NCI-H510A (cell line): ENCODE measurements at regions not wholly inside any gene's neighbourhood (a gene's known extent, or its start where the extent isn't known, plus 50 kb on each side); places are given as distances from the start of the nearest gene placed in this dataset.
"Not testable (repeated sequence)": the region's sequence is repeated elsewhere in the genome, so short reads cannot be mapped to it uniquely, and the experiment has no call there.

ENCODE experiments used
- DNase-seq: peaks from one replicate; lab custom pipeline; 2025; lab: John Stamatoyannopoulos, UW

DNA sequence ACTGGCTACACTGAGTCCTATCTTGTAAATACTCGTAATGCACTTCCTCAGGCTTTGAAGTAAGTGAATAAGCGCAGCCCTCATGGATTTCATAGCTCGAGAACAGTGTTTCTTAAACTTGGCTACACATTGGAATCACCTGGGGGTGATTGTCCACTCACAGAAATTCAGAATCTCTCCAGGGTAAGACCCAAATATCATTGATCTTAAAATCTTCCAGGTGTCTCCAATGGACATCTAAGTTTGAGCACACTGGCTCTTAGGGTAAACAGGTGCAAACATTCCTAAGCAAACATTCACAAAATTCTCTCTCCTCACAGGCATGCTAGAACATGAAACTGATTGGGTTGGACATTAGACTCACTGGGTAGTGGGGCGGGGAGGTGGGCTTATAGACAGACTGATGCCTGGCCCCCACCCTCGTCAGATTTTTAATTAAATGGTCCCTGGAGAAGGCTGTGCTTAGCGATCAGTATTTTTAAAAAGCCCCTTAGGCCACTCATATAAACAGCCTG lies 279.7 kb upstream of the TBL1XR1 start:
- no peak for DNase-seq

GRCh38 chr3:177478170-177478867 lies 281.0 kb upstream of the TBL1XR1 start:
- no peak for DNase-seq

DNA sequence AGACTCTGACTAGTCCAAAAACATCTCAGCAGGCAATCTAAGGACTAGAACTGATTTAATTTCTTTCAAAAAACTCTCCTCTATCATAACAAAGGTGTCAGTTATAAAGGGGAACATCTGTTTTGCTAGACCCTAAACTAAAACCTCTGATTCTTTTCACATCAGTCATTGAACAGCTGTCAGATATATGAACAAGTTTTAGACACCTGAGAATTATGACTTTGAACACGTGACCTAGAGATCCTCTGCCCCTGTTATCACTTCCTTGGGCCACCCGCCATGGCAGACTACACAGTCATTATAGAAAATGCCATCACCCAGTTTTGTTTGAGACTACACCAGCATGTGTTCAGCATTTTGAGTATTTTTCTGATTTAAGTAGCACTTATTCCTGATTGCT lies 282.3 kb upstream of the TBL1XR1 start:
- no peak for DNase-seq

DNA sequence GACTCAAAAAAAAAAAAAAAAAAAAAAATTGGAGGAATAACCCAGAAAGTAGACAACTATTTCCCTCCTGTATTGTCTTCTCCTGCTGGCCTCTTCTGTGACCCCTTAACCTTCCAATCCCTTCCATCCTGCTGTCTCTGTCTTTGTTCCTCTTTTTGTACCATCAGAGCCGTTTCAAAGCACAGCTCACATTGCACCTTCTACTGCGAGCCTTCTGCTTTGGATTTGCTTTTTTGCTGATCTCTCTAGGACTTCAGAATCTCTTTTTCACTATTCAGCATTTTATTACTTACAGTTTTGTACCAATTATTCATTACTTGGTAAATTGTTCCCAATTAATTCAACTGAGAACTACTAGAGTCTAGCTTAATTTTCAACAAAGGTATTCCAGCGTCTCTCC lies 284.0 kb upstream of the TBL1XR1 start:
- DNase-seq = no peak

GRCh38 chr3:177482048-177482691 lies 284.9 kb upstream of the TBL1XR1 start:
- no peak for DNase-seq

DNA sequence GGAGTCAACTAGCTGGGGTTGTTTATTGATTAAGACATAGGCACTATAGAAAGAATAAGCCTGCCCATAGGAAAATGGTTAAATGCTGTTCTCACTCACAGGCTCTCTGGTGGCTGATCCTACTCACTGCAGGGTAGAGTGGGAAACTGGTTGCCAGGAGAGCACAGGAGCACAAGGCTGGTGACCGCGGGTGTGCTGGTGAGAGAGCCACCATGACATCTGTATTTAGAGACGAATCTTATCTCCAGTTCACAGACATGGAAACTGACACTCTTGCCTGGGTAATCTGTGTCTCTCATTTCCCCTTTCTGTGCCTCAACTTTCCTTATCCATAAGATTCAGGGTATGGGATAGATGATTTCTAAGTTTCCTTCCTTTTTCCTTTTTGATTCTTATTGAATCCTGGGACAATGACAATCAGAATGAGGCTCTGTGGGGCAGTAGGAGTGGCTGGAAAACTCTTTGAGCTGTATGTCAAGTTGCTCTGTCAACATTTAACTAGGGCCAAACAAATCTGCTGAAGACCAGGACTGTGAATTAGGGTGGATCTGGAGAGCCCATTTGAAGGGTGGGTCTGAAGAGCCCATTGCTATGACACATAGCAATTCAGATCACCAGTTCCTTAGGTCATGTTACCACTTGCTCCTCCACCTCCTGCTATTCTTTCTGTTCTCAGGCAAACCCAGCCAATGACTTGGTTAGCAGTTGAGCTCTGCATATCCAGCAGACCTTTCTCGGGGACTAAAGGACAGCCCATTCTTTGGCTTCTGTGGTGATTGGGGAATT lies 286.1 kb upstream of the TBL1XR1 start:
- DNase-seq = peak; percentile 29

DNA sequence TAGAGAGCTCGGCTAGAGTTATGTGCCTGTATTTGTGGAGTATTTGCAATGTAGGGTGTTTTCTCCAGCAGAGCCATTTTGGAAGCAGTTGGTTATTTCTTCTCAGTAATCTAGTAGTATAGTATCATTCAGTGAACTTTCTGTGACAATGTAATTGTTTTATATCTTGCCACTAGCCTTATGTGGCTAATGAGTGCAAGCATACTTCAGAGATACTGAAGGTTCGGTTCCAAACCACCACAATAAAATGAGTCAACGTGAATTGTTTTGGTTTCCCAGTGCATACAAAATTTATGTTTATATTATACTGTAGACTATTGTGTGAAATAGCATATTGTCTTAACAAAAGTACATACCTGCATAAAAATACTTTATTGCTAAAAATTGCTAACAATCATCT lies 286.9 kb upstream of the TBL1XR1 start:
- DNase-seq = no peak

DNA sequence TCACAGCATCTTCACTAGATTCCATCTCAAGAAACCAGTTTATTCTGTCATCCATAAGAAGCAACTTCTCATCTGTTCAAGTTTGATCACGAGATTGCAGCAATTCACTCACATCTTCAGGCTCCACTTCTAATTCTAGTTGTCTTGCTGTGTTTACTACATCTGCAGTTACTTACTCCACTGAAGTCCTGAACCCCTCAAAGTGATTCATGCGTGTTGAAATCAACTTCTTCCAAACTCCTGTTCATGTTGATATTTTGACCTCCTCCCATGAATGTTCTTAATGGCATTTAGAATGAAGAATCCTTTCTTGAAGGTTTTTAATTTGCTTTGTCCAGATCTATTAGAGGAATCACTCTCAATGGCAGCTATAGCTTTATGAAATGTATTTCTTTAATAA lies 287.6 kb upstream of the TBL1XR1 start:
- no peak for DNase-seq

- no peak for DNase-seq
Measured at GRCh38 chr3:177487635-177488186, 290.4 kb upstream of the TBL1XR1 start.

DNA sequence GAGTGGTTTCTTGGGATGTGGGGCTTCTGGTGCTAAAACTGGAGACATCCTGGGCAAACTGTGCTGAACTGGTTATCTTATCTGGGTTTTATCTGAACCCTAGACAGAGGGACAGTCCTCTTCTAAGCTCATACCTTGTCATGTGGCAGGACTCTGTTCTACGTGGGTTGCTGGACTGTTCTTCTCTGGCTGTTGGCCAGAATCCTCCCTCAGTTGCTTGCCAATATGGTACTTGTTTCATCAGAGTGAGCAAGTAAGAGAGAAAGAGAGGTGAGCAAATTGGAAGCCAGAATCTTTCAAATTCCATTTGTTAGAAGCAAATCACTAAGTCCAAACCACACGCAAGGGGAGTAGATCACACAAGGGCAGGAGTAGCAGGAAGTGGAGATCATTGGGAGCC lies 291.5 kb upstream of the TBL1XR1 start:
- DNase-seq = no peak

DNA sequence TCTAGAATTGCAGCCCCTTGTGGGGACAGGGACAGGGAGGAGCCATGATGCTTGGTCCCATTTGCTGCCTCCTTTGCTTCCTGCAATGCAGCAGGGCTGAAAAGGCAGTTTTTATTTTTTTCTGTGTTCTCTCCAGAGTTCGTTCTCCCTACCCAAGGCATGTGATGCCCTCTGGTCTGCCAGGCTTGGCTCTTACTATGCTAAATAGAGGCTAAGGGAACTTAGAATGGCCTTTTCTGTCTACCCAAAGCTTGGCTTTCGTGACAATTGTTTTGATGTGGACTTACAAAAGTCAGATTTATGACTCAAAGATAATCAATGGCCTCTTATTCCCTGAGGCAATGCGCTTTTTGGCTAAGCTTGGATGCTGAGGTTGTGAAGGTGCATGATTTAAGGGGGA lies 293.3 kb upstream of the TBL1XR1 start:
- no peak for DNase-seq

GRCh38 chr3:177491296-177492032 lies 294.2 kb upstream of the TBL1XR1 start:
- no peak for DNase-seq

DNA sequence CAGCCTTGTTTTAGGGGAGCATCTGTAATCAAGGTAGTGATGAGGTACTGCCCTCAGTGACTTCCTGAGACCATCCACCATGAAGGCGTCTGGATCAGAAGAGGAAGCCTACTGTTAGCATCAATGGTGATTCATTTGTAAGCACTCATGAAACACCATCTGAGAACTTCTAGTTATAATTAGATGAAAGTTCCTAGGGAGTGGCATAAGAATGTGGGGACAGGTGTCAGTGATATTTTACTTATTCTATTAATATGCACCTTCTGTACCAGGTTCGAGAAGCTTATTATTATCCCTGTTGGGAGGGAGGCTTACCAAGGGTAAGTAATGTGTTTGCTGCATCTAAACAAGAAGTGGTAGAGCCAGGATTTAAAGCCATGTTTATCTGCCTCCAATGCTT lies 295.8 kb upstream of the TBL1XR1 start:
- DNase-seq = no peak

- no peak for DNase-seq
Measured at GRCh38 chr3:177494216-177494615, 296.9 kb upstream of the TBL1XR1 start.

DNA sequence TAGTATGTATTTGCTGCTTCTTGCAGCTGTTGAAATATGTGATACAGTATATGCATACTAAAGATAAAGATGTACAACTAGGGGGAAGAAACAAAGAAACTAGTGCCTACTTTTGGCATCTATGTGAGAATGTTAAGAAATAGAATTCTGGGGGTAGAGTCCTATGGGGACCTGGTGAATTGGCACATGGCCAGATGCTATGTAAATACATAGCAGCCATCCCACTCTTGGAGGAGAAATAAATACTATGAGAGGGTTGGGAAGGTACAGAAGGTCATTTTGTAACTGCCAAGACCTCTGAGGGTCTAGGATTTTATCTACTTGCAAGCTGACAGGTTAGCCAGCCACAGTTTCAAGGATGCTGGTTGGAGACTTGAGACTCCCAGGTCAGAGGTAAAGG lies 298.3 kb upstream of the TBL1XR1 start:
- no peak for DNase-seq

DNA sequence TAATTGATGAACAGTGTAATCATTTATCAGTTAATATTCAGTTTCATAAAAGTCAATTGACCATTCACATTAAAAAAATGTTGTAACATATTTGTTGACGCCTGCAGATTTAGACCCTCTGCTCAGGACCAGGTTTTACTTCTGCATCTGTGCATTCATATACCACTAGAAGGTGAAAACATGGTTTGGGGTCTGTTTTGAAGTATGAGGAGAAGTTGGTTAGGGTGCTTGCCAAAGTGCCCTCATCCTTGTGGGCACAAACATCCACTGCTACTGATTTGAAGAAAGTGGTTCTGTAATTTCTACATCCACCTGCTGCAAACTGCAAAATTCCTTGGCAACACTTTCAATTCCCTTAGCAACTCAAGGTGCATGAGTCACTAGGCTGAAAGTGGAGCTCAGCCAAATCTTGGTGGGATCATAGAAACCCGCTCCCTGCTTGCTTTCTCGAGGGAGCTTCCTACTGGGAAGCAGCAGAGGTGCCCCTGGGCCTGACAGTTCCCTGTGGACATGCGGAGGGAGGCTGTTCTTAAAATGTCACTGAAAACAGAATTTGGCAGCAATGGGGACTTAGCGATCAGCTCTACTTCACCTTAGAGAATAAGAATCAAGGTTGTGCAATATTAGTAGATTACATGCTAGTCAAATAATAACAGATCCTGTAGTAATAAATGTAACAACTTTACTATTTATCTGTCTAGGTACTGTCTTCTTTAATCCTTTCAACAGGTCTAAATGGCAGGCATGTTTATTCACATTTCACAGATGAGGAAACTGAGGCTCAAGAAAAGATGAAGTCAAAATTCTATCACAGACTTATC lies 301.0 kb upstream of the TBL1XR1 start:
- DNase-seq = no peak

DNA sequence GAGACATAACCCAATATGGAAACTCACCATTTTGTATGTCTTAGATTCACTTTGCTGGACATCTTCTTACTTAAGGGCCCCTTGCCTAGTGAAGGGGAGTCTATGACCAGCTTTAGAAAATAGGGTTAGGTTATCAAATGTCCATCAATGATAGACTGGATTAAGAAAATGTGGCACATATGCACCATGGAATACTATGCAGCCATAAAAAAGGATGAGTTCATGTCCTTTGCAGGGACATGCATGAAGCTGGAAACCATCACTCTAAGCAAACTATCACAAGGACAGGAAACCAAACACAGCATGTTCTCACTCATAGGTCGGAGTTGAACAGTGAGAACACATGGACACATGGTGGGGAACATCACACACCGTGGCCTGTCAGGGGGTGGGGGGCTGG lies 301.8 kb upstream of the TBL1XR1 start:
- DNase-seq = not testable (repeated sequence)

DNA sequence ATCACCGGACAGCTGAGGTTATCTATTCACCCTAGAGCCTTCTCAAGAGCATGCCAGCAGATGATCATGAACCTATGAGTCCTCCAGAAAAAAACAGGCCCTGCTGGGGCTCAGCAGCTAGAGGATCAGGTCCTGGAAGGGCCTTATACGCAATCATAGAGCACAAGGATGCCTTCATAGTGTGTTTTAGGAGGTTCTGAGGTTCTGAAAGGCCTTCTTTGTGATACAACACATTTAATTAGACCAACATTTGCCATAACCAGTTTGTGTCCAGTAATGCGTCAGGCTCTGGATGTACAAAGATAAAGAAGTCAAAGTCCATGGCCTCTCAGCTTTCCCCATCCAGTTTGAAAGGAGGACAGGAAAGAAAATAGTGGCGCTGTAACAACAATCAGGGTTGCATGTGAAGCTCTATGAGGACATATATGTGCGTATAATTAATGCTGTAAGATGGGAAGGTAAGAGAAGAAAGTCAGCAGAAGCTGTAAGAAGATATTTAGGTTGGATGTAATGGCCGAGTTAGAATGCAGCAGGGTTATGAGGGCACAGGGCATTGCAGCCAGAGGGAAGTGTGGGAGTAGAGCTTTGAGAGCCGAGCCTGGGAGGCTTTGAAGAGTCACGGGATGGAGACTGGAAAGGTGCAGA lies 302.6 kb upstream of the TBL1XR1 start:
- no peak for DNase-seq

DNA sequence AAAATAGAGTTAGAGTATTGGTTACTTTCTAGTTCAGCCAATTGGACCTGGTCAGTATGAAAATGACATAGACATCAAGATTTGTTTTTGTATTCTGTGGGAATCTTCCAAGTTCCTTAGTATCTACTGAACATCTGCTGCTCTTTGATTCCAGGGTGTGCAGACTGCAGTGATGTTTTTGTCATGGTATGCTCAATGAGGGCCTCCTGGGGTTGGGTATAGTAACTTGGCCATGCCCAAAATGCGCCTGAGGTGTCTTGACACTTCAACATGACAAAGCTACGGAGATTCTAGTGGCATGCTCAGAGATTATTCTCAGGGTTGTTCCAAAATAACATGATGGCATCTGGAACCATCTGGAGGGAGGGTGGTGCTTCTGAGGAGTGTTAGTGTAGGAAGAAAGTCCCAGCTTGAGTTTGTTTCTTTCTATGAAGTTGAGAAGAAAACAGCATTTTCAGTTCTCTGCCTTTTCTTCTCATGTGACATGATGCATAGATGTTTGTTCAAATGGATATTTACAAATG lies 313.5 kb upstream of the TBL1XR1 start:
- DNase-seq = no peak
